ENCODE measurements at regions not wholly inside any gene's neighbourhood (a gene's known extent, or its start where the extent isn't known, plus 50 kb on each side); places are given as distances from the start of the nearest gene placed in this dataset.

DNA sequence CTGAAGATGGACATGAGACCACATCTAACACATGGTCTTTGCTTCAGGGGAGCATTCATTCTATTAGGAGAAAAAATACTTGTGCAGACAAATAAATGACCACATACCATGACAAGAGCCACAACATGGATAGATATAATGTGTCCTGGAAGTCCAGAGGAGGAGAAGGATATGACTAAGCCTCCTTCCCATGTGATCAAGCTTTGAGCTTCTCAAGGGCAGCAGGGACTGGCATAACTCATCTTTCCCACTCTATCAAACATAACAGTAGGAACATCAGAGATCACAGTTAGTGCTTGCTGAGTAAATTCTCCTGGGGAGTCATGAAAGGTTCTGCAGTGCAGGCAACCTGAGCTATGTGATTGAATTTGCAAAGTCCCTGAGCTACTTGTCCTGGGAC lies 86.0 kb upstream of the LPP start:
- peak in 2 of 4 experiments; percentile 10 to 16 for DNase-seq

GRCh38 chr3:188068342-188068741 lies 85.6 kb upstream of the LPP start:
- no peak for DNase-seq

GRCh38 chr3:188071636-188072035 lies 82.3 kb upstream of the LPP start:
- DNase-seq, result no peak

DNA sequence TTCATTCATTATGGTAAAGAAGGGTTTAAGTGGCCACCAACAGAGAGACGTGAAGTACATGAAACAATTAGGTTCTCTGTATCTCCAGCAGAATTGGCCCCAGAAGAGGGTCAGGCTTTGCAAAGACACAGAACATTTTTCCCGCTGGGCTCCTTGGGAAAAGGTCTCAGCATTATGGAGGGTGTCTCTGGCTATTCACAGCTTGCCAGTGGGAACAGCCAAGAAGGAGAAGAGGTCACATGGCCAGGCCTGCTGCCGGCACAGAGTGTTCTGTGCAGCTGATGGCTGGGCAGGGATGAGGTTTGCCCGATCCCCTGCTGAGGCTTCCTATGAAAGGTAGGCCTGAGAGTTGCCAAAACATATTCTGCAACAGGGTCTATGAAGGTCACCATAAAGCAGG lies 77.8 kb upstream of the LPP start:
- no peak for DNase-seq

- no peak for DNase-seq
Observed at GRCh38 chr3:188077160-188077799, 76.7 kb upstream of the LPP start.

DNA sequence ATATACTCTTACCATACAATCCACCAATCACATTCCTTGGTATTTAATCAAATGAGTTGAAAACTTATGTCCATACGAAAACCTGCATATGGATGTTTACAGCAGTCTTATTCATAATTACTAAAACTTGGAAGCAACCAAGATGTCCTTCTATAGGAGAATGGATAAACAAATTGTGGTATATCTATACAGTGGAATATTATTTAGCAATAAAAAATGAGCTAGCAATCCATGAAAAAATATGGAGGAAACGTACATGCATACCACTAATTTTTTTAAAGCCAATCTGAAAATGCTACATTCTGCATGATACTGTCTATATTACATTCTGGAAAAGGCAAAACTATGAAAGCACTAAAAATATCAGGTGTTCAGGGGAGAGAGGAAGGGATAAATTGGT lies 73.9 kb upstream of the LPP start:
- no peak for DNase-seq

GRCh38 chr3:188082031-188082430 lies 71.9 kb upstream of the LPP start:
- peak; percentile 7 to 46 (median 26) for DNase-seq

DNA sequence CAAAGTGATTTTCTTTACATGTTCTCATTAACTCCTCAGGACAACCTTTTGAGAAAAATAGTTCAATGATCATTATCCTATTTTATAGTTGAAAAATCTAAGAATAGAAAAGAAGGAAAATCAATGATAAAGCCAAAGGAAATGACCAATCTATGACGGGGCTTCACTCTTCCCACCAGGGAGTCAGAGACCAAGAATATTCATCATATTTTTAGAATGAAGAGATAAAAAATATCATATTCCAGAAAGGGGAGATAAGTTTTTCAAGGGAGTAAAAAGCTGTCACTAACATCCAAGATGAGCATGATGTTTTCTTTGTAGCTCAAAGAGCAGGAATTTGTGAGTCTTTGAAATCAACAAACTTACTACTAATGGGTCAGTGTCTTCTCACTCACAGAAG lies 71.5 kb upstream of the LPP start:
- DNase-seq, result no peak

GRCh38 chr3:188083011-188083410 lies 70.9 kb upstream of the LPP start:
- no peak for DNase-seq

GRCh38 chr3:188084752-188085583 lies 69.0 kb upstream of the LPP start:
- DNase-seq, result no peak

DNA sequence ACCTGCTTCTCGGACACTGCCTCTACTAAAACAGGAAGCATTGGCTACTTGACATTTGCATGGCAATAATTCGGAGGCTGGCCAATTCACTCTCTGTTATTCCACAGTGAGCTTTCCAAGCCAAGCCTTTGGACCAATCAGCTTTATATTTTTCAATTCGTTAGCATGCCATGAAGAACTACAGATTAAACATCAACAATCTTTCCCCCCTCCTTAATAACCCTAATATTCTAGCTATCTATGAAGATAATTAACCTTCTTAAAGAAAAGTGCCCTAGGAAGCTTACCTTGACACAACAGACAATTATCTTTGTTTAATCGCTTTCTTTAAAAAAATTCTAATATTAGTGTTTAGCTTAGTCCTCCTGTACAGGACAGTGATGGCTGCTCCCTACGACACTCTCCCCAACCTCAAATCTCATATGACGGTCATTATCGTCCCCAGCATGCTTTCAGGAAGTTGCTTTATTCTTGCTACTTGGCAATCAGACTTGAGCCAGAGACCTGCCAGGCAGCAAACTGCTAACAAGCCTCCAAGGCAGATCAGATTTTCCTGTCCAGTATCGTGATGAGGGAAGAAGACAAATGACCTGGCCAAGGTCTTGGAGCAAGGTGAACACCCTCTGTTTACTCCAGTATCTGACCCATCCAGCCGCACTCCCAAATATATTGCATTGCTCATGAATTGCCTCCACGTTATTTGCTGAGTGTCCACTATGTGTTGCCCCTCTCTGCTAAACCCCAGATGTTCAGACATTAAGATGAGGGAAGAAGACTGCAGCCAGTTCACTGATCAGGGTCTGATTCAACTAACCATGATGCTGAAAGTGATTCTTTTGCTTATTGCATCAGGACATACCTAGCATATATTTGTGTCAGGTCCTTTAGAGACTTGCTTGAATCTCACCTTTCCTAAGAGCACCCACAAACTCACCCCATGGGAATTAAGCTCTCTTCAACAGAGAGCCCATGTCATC lies 68.1 kb upstream of the LPP start:
- DNase-seq, result peak in 1 of 4 experiments; percentile 29

- DNase-seq, result peak in 3 of 4 experiments; percentile 7 to 23 (median 16)
Observed at GRCh38 chr3:188088948-188089685, 64.8 kb upstream of the LPP start.

- no peak for DNase-seq
Observed at GRCh38 chr3:188090620-188091309, 63.2 kb upstream of the LPP start.

DNA sequence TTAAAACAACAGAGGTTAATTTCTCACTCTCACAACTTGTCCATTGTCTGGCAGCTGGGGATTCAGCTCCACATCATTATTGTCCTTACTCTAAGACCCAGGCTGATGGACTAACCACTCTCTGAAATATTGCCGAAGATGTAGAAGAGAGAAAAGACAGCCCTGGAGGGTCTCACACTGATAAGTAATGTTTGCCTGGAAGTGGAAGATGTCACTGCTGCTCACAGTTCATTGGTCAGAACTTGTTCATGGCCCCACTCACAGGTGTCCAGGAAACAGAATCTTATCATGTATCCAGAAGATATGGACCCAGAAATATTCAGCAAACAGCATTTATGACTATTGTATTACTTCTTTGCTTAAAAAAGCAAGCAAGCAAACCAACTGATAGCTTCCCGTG lies 62.2 kb upstream of the LPP start:
- DNase-seq, result no peak

- no peak for DNase-seq
Observed at GRCh38 chr3:188092648-188093047, 61.3 kb upstream of the LPP start.

GRCh38 chr3:188095431-188095830 lies 58.5 kb upstream of the LPP start:
- no peak for DNase-seq

- DNase-seq, result peak; percentile 68 to 87 (median 81)
Observed at GRCh38 chr3:188097791-188098190, 56.2 kb upstream of the LPP start.

DNA sequence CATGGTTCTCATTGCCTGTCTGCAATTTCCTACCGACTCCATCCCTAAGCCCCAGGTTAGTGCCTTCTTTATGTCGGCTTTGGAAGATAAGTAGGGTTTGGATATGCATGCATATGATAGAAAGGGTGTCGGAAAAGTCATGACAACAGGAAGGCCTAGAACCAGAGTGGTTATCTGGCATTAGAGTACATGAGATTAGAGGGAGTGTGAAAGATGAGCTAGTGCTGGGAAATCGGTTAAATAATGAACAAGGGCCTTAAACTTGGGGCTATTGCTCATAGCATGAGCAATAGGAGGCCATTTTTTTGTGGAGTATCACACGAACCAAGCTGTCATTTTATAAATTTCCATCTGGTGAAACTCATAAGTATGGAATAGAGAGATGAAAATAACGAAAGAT lies 54.0 kb upstream of the LPP start:
- no peak for DNase-seq

DNA sequence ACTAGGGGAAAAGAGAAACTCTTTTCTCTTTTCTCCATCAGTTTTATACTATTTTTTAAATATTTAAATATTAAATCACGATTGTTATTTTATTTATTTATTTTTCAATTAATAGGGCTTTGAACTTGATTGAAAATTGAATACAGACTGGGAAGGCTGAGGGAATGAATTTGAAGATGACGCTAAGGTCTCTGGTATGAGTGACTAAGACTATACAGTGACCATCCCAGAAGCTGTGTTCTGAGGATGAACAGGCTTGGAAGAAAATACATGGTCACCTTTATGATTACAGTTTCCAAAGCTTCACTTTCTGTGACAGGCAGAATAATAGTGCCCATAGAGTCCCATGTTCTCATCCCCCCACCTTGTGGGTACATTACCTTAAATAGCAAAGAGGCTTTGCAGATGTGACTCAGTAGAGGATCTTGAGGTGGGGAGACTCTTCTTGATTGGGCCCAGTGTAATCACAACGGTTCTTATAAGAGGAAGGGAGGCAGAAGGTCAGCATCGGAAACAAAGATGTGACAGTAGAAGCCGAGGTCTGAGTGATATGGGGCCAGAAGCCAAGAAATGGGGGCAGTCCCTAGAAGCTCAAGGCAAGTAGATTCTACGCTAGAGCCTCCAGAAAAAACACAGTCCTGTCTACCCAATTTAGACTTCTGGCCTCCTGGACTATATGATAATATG lies 51.0 kb upstream of the LPP start:
- DNase-seq, result no peak

GRCh38 chr3:188104050-188104449 lies 49.9 kb upstream of the LPP start:
- no peak for DNase-seq

Data from suppressor macrophage (primary cell).